Small intestine (tissue), 7 donors: ENCODE measurements at regions not wholly inside any gene's neighbourhood (a gene's known extent, or its start where the extent isn't known, plus 50 kb on each side); places are given as distances from the start of the nearest gene placed in this dataset.

Source experiments
- DNase-seq, 2 donors: peaks; one replicate each; pipeline versions ENCODE4 v3.0.0 to v3.0.0-alpha.2; 2013
- FAIRE-seq: peaks from 2 replicates; lab custom pipeline; 2012; peaks lifted over from hg19 to GRCh38; lab: Jason Lieb, UNC
- H3K27ac ChIP-seq, 3 donors: one replicate each; pipeline ENCODE4 v1.5.1; 2013; ENCODE audit warnings: low read length in 2 of 3, mild to moderate bottlenecking in 2 of 3, control low read depth in 1 of 3, inconsistent platforms in 1 of 3, low read depth in 1 of 3, moderate library complexity in 1 of 3
- H3K27me3 ChIP-seq, 3 donors: one replicate each; pipeline ENCODE4 v1.6.1; 2013; ENCODE audit warnings: low read length in 3 of 3, inconsistent platforms in 1 of 3; ENCODE audit not compliant: control insufficient read depth in 3 of 3, insufficient read depth in 3 of 3
- H3K36me3 ChIP-seq, 3 donors: one replicate each; pipeline ENCODE4 v1.6.1; 2013; ENCODE audit warnings: low read length in 3 of 3, inconsistent platforms in 1 of 3, low read depth in 1 of 3, mild to moderate bottlenecking in 1 of 3, moderate library complexity in 1 of 3; ENCODE audit not compliant: control insufficient read depth in 3 of 3, insufficient read depth in 2 of 3
- H3K4me1 ChIP-seq, 3 donors: one replicate each; pipeline ENCODE4 v1.6.1; 2013; ENCODE audit warnings: low read length in 2 of 3, inconsistent platforms in 1 of 3, low read depth in 1 of 3, mild to moderate bottlenecking in 1 of 3, moderate library complexity in 1 of 3; ENCODE audit not compliant: control insufficient read depth in 3 of 3, insufficient read depth in 2 of 3
- H3K4me3 ChIP-seq, 3 donors: one replicate each; pipeline ENCODE4 v1.5.1; 2013; ENCODE audit warnings: low read length in 3 of 3, control low read depth in 1 of 3, inconsistent platforms in 1 of 3, low read depth in 1 of 3, mild to moderate bottlenecking in 1 of 3, moderate library complexity in 1 of 3
- H3K9me3 ChIP-seq, 2 donors: one replicate each; pipeline ENCODE4 v1.6.1; 2013; ENCODE audit warnings: low read depth in 1 of 2, low read length in 1 of 2; ENCODE audit not compliant: control insufficient read depth in 2 of 2, insufficient read depth in 1 of 2
- WGBS, 3 donors: extraction: QIAGEN DNeasy Blood & Tissue Kit; methylation state at CpG; one replicate each; pipeline ENCODE4 v1.1.7; 2013; 5-methylcytosine and 5-hydroxymethylcytosine counted together
- donor health status: healthy with polysubstance abuse.
- donor health status: control.
- donor health status: control.
- donor health status: Bipolar disorder and iron deficiency.
- donor health status: healthy.

- WGBS, 3 donors = 10 to 31% (median 17%) methylated on average over 2 of the region's 2 CpGs
- no peak for FAIRE-seq
- Histone ChIP-seq H3K4me1 (no peaks in the 10 kb centered on the region), H3K36me3 (no peaks in the 10 kb centered on the region), H3K27me3 (no peaks in the 10 kb centered on the region), H3K4me3 (no peak overlapping the region), H3K9me3 (peaks cover 0 to 2% of the 10 kb centered on the region in 2 donors), H3K27ac (no peak overlapping the region)
- peak in 1 of 2 donors; percentile 11 for DNase-seq
Observed at GRCh38 chr2:126222278-126222677, 433.7 kb upstream of the GYPC start.

- Histone ChIP-seq H3K27ac (no peak overlapping the region), H3K4me3 (no peak overlapping the region), H3K36me3 (no peaks in the 10 kb centered on the region), H3K4me1 (no peaks in the 10 kb centered on the region), H3K9me3 (peaks cover 0 to 5% of the 10 kb centered on the region in 2 donors), H3K27me3 (no peaks in the 10 kb centered on the region)
- FAIRE-seq (no peak), DNase-seq (no peak)
- WGBS, 3 donors = 76 to 100% (median 97%) methylated on average over 1 of the region's 1 CpG
Observed at GRCh38 chr2:126224776-126225175, 431.2 kb upstream of the GYPC start.

GRCh38 chr2:126227250-126227649 lies 428.7 kb upstream of the GYPC start:
- H3K4me3 ChIP-seq = no peak overlapping the region
- H3K36me3 ChIP-seq = no peaks in the 10 kb centered on the region
- DNase-seq = no peak
- WGBS, 3 donors = 61 to 78% (median 67%) methylated on average over 1 of the region's 1 CpG
- no peaks in the 10 kb centered on the region for H3K27me3 ChIP-seq
- peaks cover 0 to 3% of the 10 kb centered on the region in 2 donors for H3K9me3 ChIP-seq
- no peaks in the 10 kb centered on the region for H3K4me1 ChIP-seq
- FAIRE-seq = no peak
- no peak overlapping the region for H3K27ac ChIP-seq

- no peak for FAIRE-seq
- 67 to 86% (median 71%) methylated on average over 1 of the region's 1 CpG for WGBS, 3 donors
- no peaks in the 10 kb centered on the region for H3K36me3 ChIP-seq
Observed at GRCh38 chr2:126228531-126228930, 427.4 kb upstream of the GYPC start.

GRCh38 chr2:126238251-126238650 lies 417.7 kb upstream of the GYPC start:
- no peak for FAIRE-seq

More at GRCh38 chr2:126228531-126228930, 427.4 kb upstream of the GYPC start:
- Histone ChIP-seq H3K27me3 (no peaks in the 10 kb centered on the region), H3K4me1 (no peaks in the 10 kb centered on the region), H3K4me3 (no peak overlapping the region), H3K27ac (no peak overlapping the region), H3K9me3 (peaks cover 0 to 3% of the 10 kb centered on the region in 2 donors)
- no peak for DNase-seq

GRCh38 chr2:126239320-126239955 lies 416.5 kb upstream of the GYPC start:
- Histone ChIP-seq H3K9me3 (no peaks in the 10 kb centered on the region), H3K36me3 (no peaks in the 10 kb centered on the region), H3K27me3 (peaks cover 0 to 2% (median 0%) of the 10 kb centered on the region in 3 donors), H3K27ac (no peak overlapping the region), H3K4me1 (no peaks in the 10 kb centered on the region), H3K4me3 (no peak overlapping the region)
- FAIRE-seq (no peak), DNase-seq (no peak)
- WGBS, 3 donors = 76 to 78% (median 78%) methylated on average over 5 of the region's 5 CpGs

More at GRCh38 chr2:126238251-126238650, 417.7 kb upstream of the GYPC start:
- Histone ChIP-seq H3K4me3 (no peak overlapping the region), H3K27me3 (no peaks in the 10 kb centered on the region), H3K4me1 (no peaks in the 10 kb centered on the region), H3K36me3 (no peaks in the 10 kb centered on the region), H3K9me3 (no peaks in the 10 kb centered on the region), H3K27ac (no peak overlapping the region)
- 84 to 94% (median 85%) methylated on average over 5 of the region's 5 CpGs for WGBS, 3 donors
- DNase-seq = no peak

- H3K27me3 ChIP-seq = peaks cover 0 to 2% (median 0%) of the 10 kb centered on the region in 3 donors
- DNase-seq = no peak
- no peak overlapping the region for H3K27ac ChIP-seq
- 69 to 72% (median 70%) methylated on average over 2 of the region's 2 CpGs for WGBS, 3 donors
- FAIRE-seq = no peak
- H3K36me3 ChIP-seq = no peaks in the 10 kb centered on the region
- no peaks in the 10 kb centered on the region for H3K9me3 ChIP-seq
- H3K4me3 ChIP-seq = no peak overlapping the region
- H3K4me1 ChIP-seq = no peaks in the 10 kb centered on the region
Observed at GRCh38 chr2:126241001-126241400, 415.0 kb upstream of the GYPC start.

GRCh38 chr2:126241411-126241810 lies 414.5 kb upstream of the GYPC start:
- Histone ChIP-seq H3K36me3 (no peaks in the 10 kb centered on the region), H3K27me3 (peaks cover 0 to 2% (median 0%) of the 10 kb centered on the region in 3 donors), H3K27ac (no peak overlapping the region), H3K9me3 (no peaks in the 10 kb centered on the region), H3K4me1 (no peaks in the 10 kb centered on the region), H3K4me3 (no peak overlapping the region)
- FAIRE-seq (no peak), DNase-seq (no peak)
- WGBS, 3 donors = 74 to 86% (median 75%) methylated on average over 4 of the region's 4 CpGs

GRCh38 chr2:126244937-126245336 lies 411.0 kb upstream of the GYPC start:
- FAIRE-seq = no peak
- Histone ChIP-seq H3K27me3 (peaks cover 0 to 2% (median 0%) of the 10 kb centered on the region in 3 donors), H3K36me3 (no peaks in the 10 kb centered on the region), H3K27ac (no peak overlapping the region), H3K4me3 (no peak overlapping the region), H3K4me1 (no peaks in the 10 kb centered on the region), H3K9me3 (no peaks in the 10 kb centered on the region)
- 17 to 39% (median 32%) methylated on average over 3 of the region's 3 CpGs for WGBS, 3 donors
- peak; percentile 62 to 87 for DNase-seq
